ENCODE measurements at regions not wholly inside any gene's neighbourhood (a gene's known extent, or its start where the extent isn't known, plus 50 kb on each side); places are given as distances from the start of the nearest gene placed in this dataset.
"Not testable (repeated sequence)": the region's sequence is repeated elsewhere in the genome, so short reads cannot be mapped to it uniquely, and the experiment has no call there.

- CTCF ChIA-PET: no interaction called here
- no TSS peak for BruUV-seq (replicated peaks)
- H3K4me1 Mint-ChIP-seq (ENCODE audit: low read depth, unreplicated experiment): no peaks in the 10 kb centered on the region
- TF ChIP-seq, protein P1, sequence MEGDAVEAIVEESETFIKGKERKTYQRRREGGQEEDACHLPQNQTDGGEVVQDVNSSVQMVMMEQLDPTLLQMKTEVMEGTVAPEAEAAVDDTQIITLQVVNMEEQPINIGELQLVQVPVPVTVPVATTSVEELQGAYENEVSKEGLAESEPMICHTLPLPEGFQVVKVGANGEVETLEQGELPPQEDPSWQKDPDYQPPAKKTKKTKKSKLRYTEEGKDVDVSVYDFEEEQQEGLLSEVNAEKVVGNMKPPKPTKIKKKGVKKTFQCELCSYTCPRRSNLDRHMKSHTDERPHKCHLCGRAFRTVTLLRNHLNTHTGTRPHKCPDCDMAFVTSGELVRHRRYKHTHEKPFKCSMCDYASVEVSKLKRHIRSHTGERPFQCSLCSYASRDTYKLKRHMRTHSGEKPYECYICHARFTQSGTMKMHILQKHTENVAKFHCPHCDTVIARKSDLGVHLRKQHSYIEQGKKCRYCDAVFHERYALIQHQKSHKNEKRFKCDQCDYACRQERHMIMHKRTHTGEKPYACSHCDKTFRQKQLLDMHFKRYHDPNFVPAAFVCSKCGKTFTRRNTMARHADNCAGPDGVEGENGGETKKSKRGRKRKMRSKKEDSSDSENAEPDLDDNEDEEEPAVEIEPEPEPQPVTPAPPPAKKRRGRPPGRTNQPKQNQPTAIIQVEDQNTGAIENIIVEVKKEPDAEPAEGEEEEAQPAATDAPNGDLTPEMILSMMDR (IDR thresholded peaks at IDR 0.05; ENCODE audit: unreplicated experiment): no peak
- DNase-seq: no peak
- intact Hi-C loops (cut with micrococcal nuclease; ENCODE audit: unreplicated experiment): loop anchor here (5.0 kb wide), 1 partner anchor 107 kb away; the partner anchor contains the start of genes MZT2B and SMPD4
- H3K27ac Mint-ChIP-seq (ENCODE audit: unreplicated experiment): no peak overlapping the region
- no peaks in the 10 kb centered on the region for H3K36me3 Mint-ChIP-seq (ENCODE audit: insufficient read depth, unreplicated experiment)
- H3K4me3 Mint-ChIP-seq (ENCODE audit: low read depth, unreplicated experiment): no peak overlapping the region
- peaks cover 43% of the 10 kb centered on the region for H3K27me3 Mint-ChIP-seq (ENCODE audit: unreplicated experiment)
- H3K9me3 Mint-ChIP-seq (ENCODE audit: low read depth, unreplicated experiment): no peaks in the 10 kb centered on the region
These were observed 52.9 kb upstream of the IMP4 start for GRCh38 chr2:130289780-130290179.

DNA sequence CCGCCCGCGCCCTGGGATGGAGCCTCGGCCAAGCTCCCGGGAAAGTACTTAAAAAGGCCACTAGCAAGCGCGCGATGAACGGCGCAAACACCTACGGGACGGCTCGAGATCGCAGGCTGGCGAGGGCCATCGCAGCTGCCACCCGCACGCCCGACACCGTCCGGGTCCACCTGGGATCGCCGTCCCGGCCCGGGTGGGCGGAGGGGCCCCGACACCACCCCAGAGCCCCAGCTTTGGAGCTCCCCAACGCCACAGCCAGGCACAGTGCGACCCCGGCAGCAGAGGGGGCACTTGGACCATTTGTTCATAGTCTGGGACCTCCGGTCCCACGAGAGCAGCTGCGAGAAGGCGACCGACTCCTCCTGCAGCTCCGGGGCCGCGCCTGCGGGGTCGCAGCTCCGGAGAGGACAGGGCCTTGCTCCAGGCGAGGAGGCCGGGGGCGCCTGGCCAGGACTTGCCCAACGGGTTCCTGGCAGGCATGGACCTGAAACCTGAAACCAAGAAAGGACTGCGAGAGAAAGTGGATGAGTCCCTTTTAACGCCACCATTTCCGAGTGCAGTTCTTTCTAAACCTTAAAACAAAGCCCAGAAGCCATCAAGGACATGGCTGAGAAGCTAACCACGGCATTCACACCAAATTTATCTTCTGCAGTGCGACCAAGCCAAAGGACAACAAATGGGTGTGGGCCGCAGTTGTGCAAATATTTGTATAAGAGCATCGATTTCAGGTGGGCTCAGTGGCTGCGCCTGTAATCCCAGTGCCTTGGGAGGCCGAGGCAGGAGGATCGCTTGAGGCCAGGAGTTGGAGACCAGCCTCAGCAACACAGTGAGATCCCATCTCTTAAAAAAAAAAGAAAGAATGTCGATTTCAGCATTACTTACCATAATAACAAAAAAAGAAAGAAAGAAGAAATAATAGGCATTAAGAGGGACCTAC is 54.0 kb upstream of the IMP4 start:
- CTCF ChIA-PET: interaction anchor here (0.7 to 1.3 kb wide), 8 partner anchors 30 to 133 kb away, joined by 3 to 32 read pairs (median 5); partner anchors contain the start of genes IMP4 and SMPD4
- Mint-ChIP-seq H3K4me3 (ENCODE audit: low read depth, unreplicated experiment) (peak overlapping the region; percentile 61), H3K9me3 (ENCODE audit: low read depth, unreplicated experiment) (no peaks in the 10 kb centered on the region), H3K4me1 (ENCODE audit: low read depth, unreplicated experiment) (no peaks in the 10 kb centered on the region), H3K27ac (ENCODE audit: unreplicated experiment) (no peak overlapping the region), H3K36me3 (ENCODE audit: insufficient read depth, unreplicated experiment) (no peaks in the 10 kb centered on the region), H3K27me3 (ENCODE audit: unreplicated experiment) (peaks cover 33% of the 10 kb centered on the region)
- TF ChIP-seq, protein P1 (IDR thresholded peaks at IDR 0.05; ENCODE audit: unreplicated experiment): peak; percentile 64
- intact Hi-C loops (cut with micrococcal nuclease; ENCODE audit: unreplicated experiment): loop anchor here (1.0 to 5.0 kb wide), 2 partner anchors 44 to 106 kb away; partner anchors contain the start of genes MZT2B and SMPD4
- DNase-seq: peak; percentile 83
- no TSS peak for BruUV-seq (replicated peaks)

GRCh38 chr2:130287656-130288026 is 55.1 kb upstream of the IMP4 start:
- no TSS peak for BruUV-seq (replicated peaks)
- CTCF ChIA-PET: interaction anchor here (0.7 to 1.3 kb wide), 7 partner anchors 18 to 132 kb away, joined by 3 to 32 read pairs (median 5); partner anchors contain the start of genes IMP4 and SMPD4
- H3K27me3 Mint-ChIP-seq (ENCODE audit: unreplicated experiment): peaks cover 23% of the 10 kb centered on the region
- H3K4me1 Mint-ChIP-seq (ENCODE audit: low read depth, unreplicated experiment): no peaks in the 10 kb centered on the region
- intact Hi-C loops (cut with micrococcal nuclease; ENCODE audit: unreplicated experiment): loop anchor here (1.0 to 5.0 kb wide), 2 partner anchors 45 to 105 kb away; partner anchors contain the start of genes MZT2B and SMPD4
- no peak overlapping the region for H3K4me3 Mint-ChIP-seq (ENCODE audit: low read depth, unreplicated experiment)
- TF ChIP-seq, protein P1 (IDR thresholded peaks at IDR 0.05; ENCODE audit: unreplicated experiment): no peak
- no peaks in the 10 kb centered on the region for H3K36me3 Mint-ChIP-seq (ENCODE audit: insufficient read depth, unreplicated experiment)
- no peak for DNase-seq
- no peaks in the 10 kb centered on the region for H3K9me3 Mint-ChIP-seq (ENCODE audit: low read depth, unreplicated experiment)
- no peak overlapping the region for H3K27ac Mint-ChIP-seq (ENCODE audit: unreplicated experiment)

DNA sequence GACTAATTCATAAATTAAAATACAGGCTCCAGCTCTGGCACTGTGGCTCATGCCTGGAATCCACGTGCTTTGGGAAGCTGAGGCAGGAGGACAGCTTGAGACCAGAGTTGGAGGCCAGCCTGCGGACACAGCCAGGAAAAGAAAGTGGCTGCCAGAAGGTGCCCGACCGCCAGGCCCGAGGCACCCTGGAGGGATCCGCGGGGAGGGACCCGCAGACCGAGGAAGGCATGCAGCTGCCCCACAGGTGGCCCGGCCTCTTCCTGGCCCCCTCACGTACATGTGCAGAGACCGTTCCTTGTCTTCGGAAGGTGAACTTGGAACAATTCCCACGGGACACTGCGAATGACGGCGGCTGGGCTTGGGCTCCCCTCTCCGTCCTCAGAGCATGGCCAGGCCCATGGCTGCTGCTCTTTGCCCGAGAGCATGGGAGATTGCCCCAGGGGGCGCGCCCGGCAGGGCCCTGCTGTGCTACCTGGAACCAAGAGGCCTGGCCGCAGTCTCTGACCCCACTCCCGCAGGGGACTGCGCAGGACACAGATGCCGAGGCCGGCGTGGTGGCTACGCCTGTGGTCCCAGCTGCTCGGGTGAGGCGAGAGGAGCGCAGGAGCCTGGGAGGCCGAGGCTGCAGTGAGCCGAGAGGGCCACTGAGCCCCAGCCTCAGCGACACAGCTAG is 55.6 kb upstream of the IMP4 start:
- intact Hi-C loops (cut with micrococcal nuclease; ENCODE audit: unreplicated experiment): loop anchor here (5.0 kb wide), 1 partner anchor 105 kb away; the partner anchor contains the start of genes MZT2B and SMPD4
- H3K27me3 Mint-ChIP-seq (ENCODE audit: unreplicated experiment): peaks cover 18% of the 10 kb centered on the region
- no peaks in the 10 kb centered on the region for H3K36me3 Mint-ChIP-seq (ENCODE audit: insufficient read depth, unreplicated experiment)
- CTCF ChIA-PET: interaction anchor here (0.6 to 0.7 kb wide), 2 partner anchors 19 to 1889 kb away, joined by 3 to 6 read pairs; no protein-coding TSS in a partner anchor
- H3K9me3 Mint-ChIP-seq (ENCODE audit: low read depth, unreplicated experiment): no peaks in the 10 kb centered on the region
- no peaks in the 10 kb centered on the region for H3K4me1 Mint-ChIP-seq (ENCODE audit: low read depth, unreplicated experiment)
- BruUV-seq (replicated peaks): no TSS peak
- no peak for DNase-seq
- TF ChIP-seq, protein P1 (IDR thresholded peaks at IDR 0.05; ENCODE audit: unreplicated experiment): no peak
- H3K27ac Mint-ChIP-seq (ENCODE audit: unreplicated experiment): no peak overlapping the region
- H3K4me3 Mint-ChIP-seq (ENCODE audit: low read depth, unreplicated experiment): no peak overlapping the region

- H3K4me1 Mint-ChIP-seq (ENCODE audit: low read depth, unreplicated experiment); H3K9me3 Mint-ChIP-seq (ENCODE audit: low read depth, unreplicated experiment); CTCF ChIA-PET; H3K36me3 Mint-ChIP-seq (ENCODE audit: insufficient read depth, unreplicated experiment); DNase-seq; H3K27me3 Mint-ChIP-seq (ENCODE audit: unreplicated experiment); intact Hi-C loops (cut with micrococcal nuclease; ENCODE audit: unreplicated experiment); BruUV-seq (replicated peaks); H3K4me3 Mint-ChIP-seq (ENCODE audit: low read depth, unreplicated experiment); H3K27ac Mint-ChIP-seq (ENCODE audit: unreplicated experiment): not testable (repeated sequence)
These were observed 59.3 kb upstream of the IMP4 start for GRCh38 chr2:130283341-130283869.

GRCh38 chr2:130279551-130279950 is 63.1 kb upstream of the IMP4 start:
- BruUV-seq (replicated peaks); H3K4me3 Mint-ChIP-seq (ENCODE audit: low read depth, unreplicated experiment); H3K9me3 Mint-ChIP-seq (ENCODE audit: low read depth, unreplicated experiment); CTCF ChIA-PET; H3K4me1 Mint-ChIP-seq (ENCODE audit: low read depth, unreplicated experiment); DNase-seq; H3K27ac Mint-ChIP-seq (ENCODE audit: unreplicated experiment); H3K36me3 Mint-ChIP-seq (ENCODE audit: insufficient read depth, unreplicated experiment); H3K27me3 Mint-ChIP-seq (ENCODE audit: unreplicated experiment); intact Hi-C loops (cut with micrococcal nuclease; ENCODE audit: unreplicated experiment): not testable (repeated sequence)
